Esophagus muscularis mucosa (tissue), 4 donors: ENCODE measurements at regions not wholly inside any gene's neighbourhood (a gene's known extent, or its start where the extent isn't known, plus 50 kb on each side); places are given as distances from the start of the nearest gene placed in this dataset.

Source experiments
- DNase-seq: peaks from one replicate; pipeline ENCODE4 v3.0.0-alpha.2; 2017; ENCODE audit errors: extremely low spot score
- H3K27ac ChIP-seq, 4 donors: fragments of 200-600 bp; sonication (generic); replicated peaks in 1 of 4; 1 replicate in 3 of 4; 2 replicates in 1 of 4; pipeline ENCODE4 v1.5.1; 2016 to 2019; ENCODE audit warnings: mild to moderate bottlenecking in 1 of 4
- H3K27me3 ChIP-seq, 4 donors: fragments of 200-600 bp; sonication (generic); one replicate each; pipeline versions ENCODE4 v1.5.1 to v1.6.0; 2016 to 2019
- H3K36me3 ChIP-seq, 4 donors: fragments of 200-600 bp; sonication (generic); one replicate each; pipeline ENCODE4 v1.5.1; 2016 to 2019
- H3K4me1 ChIP-seq, 4 donors: fragments of 200-600 bp; sonication (generic); one replicate each; pipeline ENCODE4 v1.5.1; 2016 to 2019
- H3K4me3 ChIP-seq, 4 donors: fragments of 200-600 bp; sonication (generic); 1 replicate in 2 of 4; 2 replicates in 2 of 4; pipeline ENCODE4 v1.5.1; 2016 to 2019; ENCODE audit warnings: mild to moderate bottlenecking in 4 of 4, moderate library complexity in 1 of 4
- H3K9me3 ChIP-seq, 4 donors: fragments of 200-600 bp; sonication (generic); 1 replicate in 3 of 4; 2 replicates in 1 of 4; pipeline ENCODE4 v1.5.1; 2016 to 2019
- CTCF ChIP-seq, 3 experiments: fragments of 200-600 bp in 2 of 3; fragments of 450-650 bp in 1 of 3; sonication (generic) in 2 of 3; IDR thresholded peaks; one replicate each; pipeline ENCODE4 v1.5.1; 2017 to 2019; ENCODE audit warnings: antibody characterized with exemption in 3 of 3, mild to moderate bottlenecking in 2 of 3, moderate library complexity in 1 of 3
- EP300 ChIP-seq: sonication (generic); formaldehyde crosslinking; IDR thresholded peaks from one replicate; pipeline ENCODE4 v1.6.1; 2017; ENCODE audit warnings: antibody characterized with exemption
- POLR2A ChIP-seq: fragments of 450-650 bp; IDR thresholded peaks from one replicate; pipeline ENCODE4 v1.6.1; 2017; ENCODE audit warnings: antibody characterized with exemption, moderate library complexity, mild to moderate bottlenecking, low read depth
- POLR2AphosphoS5 ChIP-seq, 2 donors: sonication (generic); formaldehyde crosslinking; IDR thresholded peaks; one replicate each; pipeline ENCODE4 v1.6.1; 2017; ENCODE audit warnings: antibody characterized with exemption in 2 of 2
- WGBS: methylation state at CpG from one replicate; pipeline ENCODE4 v1.1.5; 2018; 5-methylcytosine and 5-hydroxymethylcytosine counted together
- intact Hi-C: fragments of 100-400 bp; cut with DNase I; formaldehyde crosslinking; loops from one replicate; pipeline ENCODE4 v1.15.1; 2023
- small RNA-seq, 3 donors: library from RNA; depleted of rRNA; stranded (forward); fragments of <200 nt; gene quantifications; one replicate each; pipeline ENCODE3, GENCODE V24; 2016

- TF ChIP-seq POLR2AphosphoS5 (IDR thresholded peaks at IDR 0.05) (no peak), CTCF (IDR thresholded peaks at IDR 0.05) (no peak), EP300 (no peak), POLR2A (no peak)
- DNase-seq, result no peak
- peaks cover 0 to 8% (median 3%) of the 10 kb centered on the region in 4 donors for H3K9me3 ChIP-seq
- H3K4me1 ChIP-seq, result no peaks in the 10 kb centered on the region
- no peaks in the 10 kb centered on the region for H3K27me3 ChIP-seq
- intact Hi-C loops, result no loop called here
- H3K27ac ChIP-seq, result no peak overlapping the region
- H3K4me3 ChIP-seq, result no peak overlapping the region
- H3K36me3 ChIP-seq, result no peaks in the 10 kb centered on the region
These were observed 75.4 kb downstream of the ETS2 start for GRCh38 chr21:38881131-38881530.

DNA sequence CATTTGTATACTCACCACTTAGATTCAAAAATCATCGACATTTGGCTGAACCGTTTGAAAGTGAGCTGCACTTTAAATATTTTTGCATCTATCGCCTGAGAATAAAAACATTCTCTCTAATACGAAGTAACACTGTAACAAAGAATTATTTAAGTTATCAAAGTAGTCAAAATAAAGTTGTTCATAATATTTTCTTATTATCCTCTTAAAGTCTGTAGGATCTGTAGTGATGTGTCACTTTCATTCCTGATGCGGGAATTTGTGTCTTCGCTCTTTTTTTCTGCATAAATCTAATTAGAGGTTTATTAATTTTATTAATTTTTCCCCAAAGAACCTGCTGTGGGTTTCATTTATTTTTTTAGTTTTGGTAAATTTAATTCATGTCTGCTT lies 74.8 kb downstream of the ETS2 start:
- Histone ChIP-seq H3K9me3 (peaks cover 0 to 8% (median 0%) of the 10 kb centered on the region in 4 donors), H3K4me1 (no peaks in the 10 kb centered on the region), H3K36me3 (no peaks in the 10 kb centered on the region), H3K27ac (no peak overlapping the region), H3K27me3 (no peaks in the 10 kb centered on the region), H3K4me3 (no peak overlapping the region)
- DNase-seq, result no peak
- no peak for TF ChIP-seq EP300
- intact Hi-C loops, result no loop called here
- WGBS, result 86% methylated on average over 6 of the region's 6 CpGs

- H3K4me1 ChIP-seq, result no peaks in the 10 kb centered on the region
- no peak overlapping the region for H3K27ac ChIP-seq
- no peaks in the 10 kb centered on the region for H3K36me3 ChIP-seq
- TF ChIP-seq POLR2AphosphoS5 (IDR thresholded peaks at IDR 0.05) (no peak), EP300 (no peak), POLR2A (no peak), CTCF (IDR thresholded peaks at IDR 0.05) (no peak)
- no peak overlapping the region for H3K4me3 ChIP-seq
- H3K27me3 ChIP-seq, result no peaks in the 10 kb centered on the region
- intact Hi-C loops, result no loop called here
- H3K9me3 ChIP-seq, result peaks cover 0 to 8% (median 0%) of the 10 kb centered on the region in 4 donors
- DNase-seq, result no peak
- WGBS, result 74% methylated on average over 4 of the region's 4 CpGs
These were observed 74.3 kb downstream of the ETS2 start for GRCh38 chr21:38879912-38880576.

- Histone ChIP-seq H3K36me3 (no peaks in the 10 kb centered on the region), H3K27ac (no peak overlapping the region), H3K9me3 (peaks cover 0 to 8% (median 0%) of the 10 kb centered on the region in 4 donors), H3K4me1 (no peaks in the 10 kb centered on the region), H3K27me3 (no peaks in the 10 kb centered on the region), H3K4me3 (no peak overlapping the region)
- 92% methylated on average over 1 of the region's 1 CpG for WGBS
- TF ChIP-seq EP300, result no peak
- DNase-seq, result no peak
- intact Hi-C loops, result no loop called here
These were observed 72.8 kb downstream of the ETS2 start for GRCh38 chr21:38878379-38879179.

GRCh38 chr21:38875694-38876492 lies 70.2 kb downstream of the ETS2 start:
- Histone ChIP-seq H3K36me3 (no peaks in the 10 kb centered on the region), H3K27me3 (no peaks in the 10 kb centered on the region), H3K9me3 (peaks cover 0 to 3% (median 0%) of the 10 kb centered on the region in 4 donors), H3K27ac (no peak overlapping the region), H3K4me1 (no peaks in the 10 kb centered on the region), H3K4me3 (no peak overlapping the region)
- WGBS, result 85% methylated on average over 10 of the region's 10 CpGs
- TF ChIP-seq EP300 (no peak), POLR2AphosphoS5 (IDR thresholded peaks at IDR 0.05) (no peak), CTCF (IDR thresholded peaks at IDR 0.05) (no peak)
- intact Hi-C loops, result no loop called here
- DNase-seq, result no peak

Small RNAs in the stretch of these regions (small RNA-seq; reads per million reads assigned to genes)
- gene RF00091, result 0 reads per million in 3 donors
